GM18498 (cell line): ENCODE measurements at regions not wholly inside any gene's neighbourhood (a gene's known extent, or its start where the extent isn't known, plus 50 kb on each side); places are given as distances from the start of the nearest gene placed in this dataset.
"Not testable (repeated sequence)": the region's sequence is repeated elsewhere in the genome, so short reads cannot be mapped to it uniquely, and the experiment has no call there.

Experiments used
- ATAC-seq: cut with Tn5 transposase; IDR thresholded peaks from one replicate; pipeline ENCODE4 v1.9.1; 2021; ENCODE audit warnings: mild to moderate bottlenecking, moderate library complexity; ENCODE audit not compliant: unreplicated experiment

DNA sequence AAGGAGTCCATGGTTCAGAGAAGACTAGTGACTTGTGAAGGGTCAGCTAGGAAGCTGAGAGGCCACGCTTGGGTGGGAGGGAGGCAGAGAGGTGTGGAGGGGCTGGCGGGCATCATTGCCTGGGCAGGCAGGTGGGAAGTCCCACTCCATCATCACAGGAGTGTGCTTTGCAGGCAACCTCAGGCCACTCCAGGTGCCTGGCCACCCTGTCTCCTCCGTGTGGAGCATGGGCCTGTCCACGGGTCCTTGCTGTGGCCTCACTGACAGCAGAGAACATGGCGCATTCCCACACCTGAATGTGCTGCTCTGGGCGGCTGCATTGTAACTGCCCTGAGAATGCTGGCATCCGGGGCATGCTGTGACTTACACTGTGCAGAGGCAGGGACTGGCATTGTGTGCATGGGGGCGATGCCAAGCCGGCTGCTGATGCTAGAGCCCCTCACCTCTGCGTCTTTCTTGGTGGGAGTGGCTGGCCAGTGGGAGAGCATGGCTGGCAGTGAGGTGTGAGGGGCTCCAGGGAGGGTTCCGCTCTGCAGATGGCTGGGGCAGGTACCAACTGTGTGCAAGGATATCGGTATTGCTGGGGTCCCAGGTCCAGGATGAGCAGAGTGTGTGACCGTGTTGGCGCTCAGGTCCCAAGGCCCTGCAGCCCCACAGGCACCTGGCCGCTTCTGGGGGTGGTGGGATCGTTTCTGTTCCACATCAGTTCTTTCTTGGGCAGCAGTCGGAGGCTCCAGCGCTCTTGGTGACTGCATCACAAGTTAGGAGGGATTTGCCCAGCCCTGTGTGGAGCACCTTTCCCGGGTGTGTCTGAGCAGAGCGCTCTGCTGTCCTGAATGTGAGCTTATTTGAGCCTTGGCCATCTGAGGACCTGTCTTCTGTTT is 94.8 kb downstream of the NPIPB11 start:
- no peak for ATAC-seq

GRCh38 chr16:29310852-29311314 is 95.6 kb downstream of the NPIPB11 start:
- ATAC-seq, result no peak

DNA sequence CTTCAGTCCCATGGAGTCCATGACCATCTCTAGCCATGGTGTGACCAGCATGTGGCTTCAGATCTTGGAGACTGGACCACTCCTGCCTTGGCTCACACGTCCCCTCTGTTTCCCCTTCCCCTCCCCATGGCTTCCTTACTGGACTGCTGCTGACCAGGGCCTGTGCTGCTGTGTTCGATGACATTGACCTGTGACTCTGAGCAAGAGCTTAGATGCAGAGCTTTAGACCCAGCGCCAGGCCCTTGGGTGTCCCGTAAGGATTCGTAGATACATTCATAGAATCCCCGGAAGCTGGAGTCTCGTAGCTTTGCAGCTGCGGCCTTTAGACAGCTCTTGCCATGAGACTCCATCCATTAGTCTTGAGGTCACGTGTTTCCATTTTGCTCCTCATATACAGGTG is 96.3 kb downstream of the NPIPB11 start:
- not testable (repeated sequence) for ATAC-seq

DNA sequence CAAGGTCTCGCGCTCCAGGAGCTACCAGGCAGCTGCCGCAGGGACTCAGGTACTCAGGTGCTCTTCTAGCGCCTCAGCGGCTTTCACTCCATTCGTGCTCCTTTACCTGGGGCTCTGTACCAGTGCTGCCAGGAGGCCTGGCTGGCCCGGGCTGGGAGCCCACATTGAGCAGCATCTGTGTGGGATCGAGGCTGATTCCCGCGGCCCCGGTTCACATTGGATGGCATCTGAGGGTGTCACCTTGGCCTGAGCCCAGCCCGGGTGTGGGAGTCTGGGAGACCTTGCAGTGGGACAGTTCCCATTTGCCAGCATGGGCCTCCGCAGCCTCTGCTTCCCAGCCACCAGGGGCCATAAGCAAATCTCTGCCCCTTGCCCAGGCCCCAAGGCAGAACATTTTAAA is 96.9 kb downstream of the NPIPB11 start:
- not testable (repeated sequence) for ATAC-seq

GRCh38 chr16:29308644-29309546 is 97.6 kb downstream of the NPIPB11 start:
- ATAC-seq, result no peak

DNA sequence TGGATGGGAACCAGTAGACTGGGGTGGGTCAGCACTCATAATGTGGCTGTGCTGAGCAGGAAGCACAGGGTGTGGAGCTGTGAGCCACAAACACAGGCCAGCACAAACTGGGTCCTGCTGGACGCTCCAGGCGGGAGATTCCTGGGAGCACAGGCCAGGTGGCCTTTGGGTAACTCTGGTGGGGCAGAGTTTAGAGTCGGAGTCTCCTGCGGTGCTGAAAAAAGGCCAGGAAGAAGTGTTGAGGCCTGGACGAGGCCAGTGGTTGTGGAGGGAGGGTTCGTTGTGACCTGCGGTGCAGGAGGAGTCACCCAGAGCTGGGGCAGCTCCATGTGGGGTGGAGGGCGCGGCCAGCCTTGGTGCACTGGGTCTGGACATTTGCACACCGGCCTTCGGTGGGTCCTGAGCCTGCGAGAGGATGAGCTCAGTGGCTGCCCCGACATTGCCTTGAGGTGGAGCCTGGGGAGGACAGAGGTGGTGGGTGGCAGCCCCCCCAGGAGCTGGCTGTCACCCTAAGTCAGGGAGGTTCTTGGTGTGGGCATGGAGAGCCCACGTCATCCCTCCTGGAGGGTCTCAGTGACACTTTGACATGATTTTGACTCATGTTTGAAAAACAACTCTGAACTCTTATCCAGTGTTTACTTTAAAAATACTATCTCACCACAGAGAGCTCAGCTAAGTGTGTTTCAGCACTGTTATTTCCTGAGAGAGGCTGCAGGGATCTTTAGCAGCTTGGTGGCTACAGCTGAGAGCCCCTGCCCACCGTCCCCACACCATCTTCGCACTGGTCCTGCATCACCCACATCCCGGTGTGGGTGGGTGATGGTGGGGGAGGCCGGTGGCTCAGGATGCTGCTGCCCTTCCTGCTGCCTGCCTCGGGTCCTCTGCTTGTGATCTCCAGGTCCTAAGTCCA is 98.7 kb downstream of the NPIPB11 start:
- ATAC-seq, result no peak

DNA sequence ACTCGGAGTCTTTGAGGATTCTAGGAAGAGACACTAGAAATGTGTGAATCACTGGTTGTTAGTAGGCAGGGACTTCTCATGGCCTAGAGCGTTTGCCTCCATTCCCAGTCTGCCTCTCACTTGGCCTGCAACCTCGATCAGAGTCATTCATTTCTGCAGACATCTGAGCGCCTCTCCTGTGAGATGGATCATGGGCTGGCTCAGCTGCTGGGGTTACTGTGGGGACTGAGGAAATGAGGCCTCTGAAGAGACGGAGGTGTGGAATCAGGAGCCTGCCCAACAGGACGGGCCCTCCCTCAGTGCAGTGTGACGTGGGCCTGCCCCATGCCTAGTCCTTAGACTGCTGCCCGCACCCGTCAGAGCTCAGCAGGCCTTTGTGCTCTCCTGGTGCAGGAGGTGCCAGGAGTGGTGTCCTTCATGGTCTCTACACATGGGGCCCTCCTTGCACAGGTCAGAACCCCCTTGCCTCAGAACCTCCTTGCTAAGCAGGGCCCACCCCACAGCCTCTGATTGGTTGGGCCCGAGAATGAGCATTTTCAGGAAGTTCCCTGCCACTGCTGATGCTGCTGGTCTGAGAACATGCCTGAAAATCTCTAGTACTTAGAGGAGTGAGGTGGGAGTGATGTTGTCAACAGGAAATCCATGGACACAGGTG is 99.4 kb downstream of the NPIPB11 start:
- no peak for ATAC-seq

GRCh38 chr16:29306201-29306600 is 100.3 kb downstream of the NPIPB11 start:
- ATAC-seq, result no peak

DNA sequence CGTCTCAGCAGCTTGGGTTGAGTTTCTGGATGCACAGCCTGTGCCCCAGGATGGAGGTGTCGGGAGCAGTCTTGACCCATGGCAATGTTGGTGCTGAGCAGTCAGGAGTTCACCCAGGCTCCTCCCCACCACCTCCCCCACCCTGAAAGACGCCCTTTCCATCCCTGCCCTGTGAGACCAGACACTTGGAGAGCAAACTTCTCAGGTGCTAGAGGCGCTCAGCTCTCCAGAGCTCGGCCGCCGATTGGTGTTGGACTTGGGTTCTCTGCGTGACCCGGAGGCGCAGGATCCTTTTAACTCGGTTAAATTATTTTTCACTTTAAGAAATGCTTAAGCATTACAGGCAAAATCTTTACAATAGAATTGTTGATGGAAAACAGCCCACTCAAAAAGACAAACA is 101.5 kb downstream of the NPIPB11 start:
- ATAC-seq, result not testable (repeated sequence)

- ATAC-seq, result no peak
These were observed 102.3 kb downstream of the NPIPB11 start for GRCh38 chr16:29304251-29304650.

DNA sequence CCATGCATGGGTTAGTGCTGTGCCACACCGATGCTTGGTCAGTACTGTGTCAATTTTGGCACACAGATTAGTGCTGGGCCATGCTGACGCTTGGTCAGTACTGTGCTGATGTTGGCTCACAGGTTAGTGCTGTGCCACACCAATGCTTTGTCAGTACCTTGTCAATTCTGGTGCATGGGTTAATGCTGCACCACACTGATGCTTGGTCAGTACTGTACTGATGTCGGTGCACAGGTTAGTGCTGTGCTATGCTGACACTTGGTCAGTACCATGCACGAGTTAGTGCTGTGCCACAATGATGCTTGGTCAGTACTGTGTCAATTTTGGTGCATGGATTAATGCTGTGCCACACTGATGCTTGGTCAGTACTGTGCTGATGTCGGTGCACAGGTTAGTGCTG is 103.0 kb downstream of the NPIPB11 start:
- ATAC-seq, result no peak

- ATAC-seq, result no peak
These were observed 103.5 kb downstream of the NPIPB11 start for GRCh38 chr16:29302976-29303375.

DNA sequence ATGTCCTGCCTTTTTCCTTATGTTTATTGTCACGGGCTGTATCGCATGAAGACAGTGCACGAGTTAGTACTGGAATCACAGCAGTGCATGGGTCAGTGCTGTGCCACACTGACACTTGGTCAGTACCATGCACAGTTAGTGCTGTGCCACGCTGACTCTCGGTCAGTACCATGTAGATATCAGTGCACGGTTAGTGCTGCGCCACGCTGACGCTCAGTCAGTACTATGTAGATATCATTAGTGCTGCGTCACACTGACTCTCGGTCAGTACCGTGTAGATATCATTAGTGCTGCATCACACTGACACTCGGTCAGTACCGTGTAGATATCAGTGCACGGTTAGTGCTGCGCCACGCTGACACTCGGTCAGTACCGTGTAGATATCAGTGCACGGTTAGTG is 104.1 kb downstream of the NPIPB11 start:
- ATAC-seq, result not testable (repeated sequence)

- not testable (repeated sequence) for ATAC-seq
These were observed 104.7 kb downstream of the NPIPB11 start for GRCh38 chr16:29301662-29302285.

DNA sequence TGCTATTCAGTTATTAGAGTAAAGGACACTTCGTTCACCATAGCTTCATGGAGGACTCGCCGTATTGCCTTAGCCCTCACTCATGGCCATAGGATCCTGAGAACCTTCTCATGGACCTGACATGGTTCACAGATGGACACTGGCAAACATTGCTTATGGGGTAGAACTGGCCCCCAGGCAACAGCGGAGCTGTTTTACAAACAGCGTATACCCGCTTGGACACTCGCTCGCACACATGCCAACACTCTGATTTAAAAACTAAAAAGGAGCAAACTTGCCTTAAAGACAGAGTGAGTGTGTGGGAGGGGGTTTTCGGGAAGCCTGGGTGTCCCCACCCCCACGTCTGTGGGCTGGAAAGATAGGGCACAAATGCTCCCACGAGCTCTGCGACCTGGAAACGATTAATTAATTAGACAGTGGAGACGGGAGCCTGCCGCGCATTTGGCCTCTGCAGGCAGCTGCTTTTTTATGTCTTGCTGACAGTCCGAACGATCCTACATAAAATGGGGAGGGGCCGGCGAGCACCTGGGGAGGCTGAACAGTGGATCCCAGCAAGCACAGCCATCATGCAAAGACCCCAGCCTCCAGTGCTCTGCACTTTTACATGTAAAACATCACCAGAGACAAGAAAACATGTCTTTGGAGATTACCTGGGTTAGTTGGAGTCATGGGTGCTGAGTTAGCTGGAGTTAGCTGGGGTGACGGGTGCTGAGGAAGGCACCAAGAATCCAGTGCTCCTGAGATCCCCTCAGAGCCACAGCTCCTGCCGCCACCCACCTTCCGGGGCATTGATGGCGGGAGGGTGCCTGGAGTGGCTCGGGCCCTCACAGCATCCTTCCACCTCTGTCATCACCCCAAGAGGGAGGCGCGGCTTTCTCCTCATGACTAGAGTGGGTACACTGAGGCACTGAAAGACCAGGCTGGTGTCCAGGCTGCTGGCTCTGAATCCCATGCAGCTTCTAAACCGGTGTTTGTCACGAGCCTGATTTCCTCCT is 105.7 kb downstream of the NPIPB11 start:
- not testable (repeated sequence) for ATAC-seq

DNA sequence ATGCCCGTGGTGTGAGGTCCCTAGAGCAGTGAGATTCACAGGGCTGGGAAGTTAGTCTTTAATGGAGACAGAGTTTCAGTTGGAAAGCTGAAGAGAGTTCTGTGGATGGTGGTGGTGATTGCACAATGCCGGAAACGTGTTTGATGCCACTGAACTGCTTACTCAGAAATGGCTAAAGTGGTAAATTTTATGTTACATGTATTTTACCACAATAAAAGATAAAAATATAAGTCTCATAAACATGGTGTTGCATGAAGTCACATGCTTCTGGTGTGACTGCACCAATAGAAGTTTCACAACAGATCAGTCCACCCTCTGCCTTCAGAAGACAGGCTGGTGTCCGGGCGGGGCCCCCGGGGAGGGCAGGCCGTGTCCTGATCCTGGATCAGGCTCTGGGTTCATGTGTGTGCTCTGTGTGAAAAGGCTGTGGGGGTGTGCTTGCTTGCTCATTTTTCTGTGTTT is 106.5 kb downstream of the NPIPB11 start:
- ATAC-seq, result not testable (repeated sequence)

- ATAC-seq, result not testable (repeated sequence)
These were observed 107.5 kb downstream of the NPIPB11 start for GRCh38 chr16:29298997-29299396.

DNA sequence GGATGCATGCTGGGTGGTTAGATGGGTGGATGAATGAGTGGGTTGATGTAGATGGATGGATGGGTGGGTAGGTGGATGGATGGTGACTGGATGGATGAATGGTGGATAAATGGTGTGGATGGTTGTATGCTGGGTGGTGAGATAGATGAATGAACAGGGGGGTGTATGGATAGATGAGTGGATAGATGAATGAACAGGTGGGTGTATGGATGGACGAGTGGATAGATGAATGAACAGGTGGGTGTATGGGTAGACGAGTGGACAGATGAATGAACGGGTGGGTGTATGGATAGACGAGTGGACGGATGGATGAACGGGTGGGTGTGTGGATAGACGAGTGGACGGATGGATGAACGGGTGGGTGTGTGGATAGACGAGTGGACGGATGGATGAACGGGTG is 108.2 kb downstream of the NPIPB11 start:
- ATAC-seq, result not testable (repeated sequence)
